Tibial nerve (tissue), 4 donors: ENCODE measurements at regions not wholly inside any gene's neighbourhood (a gene's known extent, or its start where the extent isn't known, plus 50 kb on each side); places are given as distances from the start of the nearest gene placed in this dataset.

Experiments
- DNase-seq, 2 donors: peaks; one replicate each; pipeline ENCODE4 v3.0.0-alpha.2; 2019; ENCODE audit warnings: low spot score in 2 of 2
- H3K27ac ChIP-seq, 4 donors: fragments of 200-600 bp; sonication (generic) in 3 of 4; one replicate each; pipeline ENCODE4 v1.5.1; 2017 to 2019; ENCODE audit warnings: mild to moderate bottlenecking in 1 of 4
- H3K27me3 ChIP-seq, 2 donors: fragments of 200-600 bp; sonication (generic) in 1 of 2; one replicate each; pipeline versions ENCODE4 v1.5.1 to v1.6.0; 2017 to 2019
- H3K36me3 ChIP-seq, 3 donors: fragments of 200-600 bp; sonication (generic); one replicate each; pipeline ENCODE4 v1.5.1; 2018 to 2019
- H3K4me1 ChIP-seq, 4 donors: fragments of 200-600 bp; sonication (generic) in 3 of 4; one replicate each; pipeline ENCODE4 v1.5.1; 2017 to 2019
- H3K4me3 ChIP-seq, 4 donors: fragments of 200-600 bp; sonication (generic) in 3 of 4; one replicate each; pipeline ENCODE4 v1.5.1; 2017 to 2019; ENCODE audit warnings: mild to moderate bottlenecking in 1 of 4, moderate library complexity in 1 of 4
- H3K9me3 ChIP-seq, 4 donors: fragments of 200-600 bp; sonication (generic) in 3 of 4; one replicate each; pipeline ENCODE4 v1.5.1; 2017 to 2019
- CTCF ChIP-seq, 5 experiments: fragments of 200-600 bp in 3 of 5; fragments of 450-650 bp in 2 of 5; sonication (generic) in 3 of 5; IDR thresholded peaks; one replicate each; pipeline ENCODE4 v1.5.1; 2016 to 2019; ENCODE audit warnings: antibody characterized with exemption in 5 of 5, mild to moderate bottlenecking in 3 of 5, moderate library complexity in 2 of 5
- EP300 ChIP-seq, 2 donors: sonication (generic); formaldehyde crosslinking; IDR thresholded peaks; one replicate each; pipeline ENCODE4 v1.6.1; 2017; ENCODE audit warnings: antibody characterized with exemption in 2 of 2, mild to moderate bottlenecking in 1 of 2
- POLR2A ChIP-seq, 2 donors: fragments of 450-650 bp; IDR thresholded peaks; one replicate each; pipeline ENCODE4 v1.6.1; 2017; ENCODE audit warnings: antibody characterized with exemption in 2 of 2, mild to moderate bottlenecking in 2 of 2, moderate library complexity in 2 of 2
- WGBS, 2 donors: methylation state at CpG; one replicate each; pipeline ENCODE4 v1.1.5; 2018; 5-methylcytosine and 5-hydroxymethylcytosine counted together

DNA sequence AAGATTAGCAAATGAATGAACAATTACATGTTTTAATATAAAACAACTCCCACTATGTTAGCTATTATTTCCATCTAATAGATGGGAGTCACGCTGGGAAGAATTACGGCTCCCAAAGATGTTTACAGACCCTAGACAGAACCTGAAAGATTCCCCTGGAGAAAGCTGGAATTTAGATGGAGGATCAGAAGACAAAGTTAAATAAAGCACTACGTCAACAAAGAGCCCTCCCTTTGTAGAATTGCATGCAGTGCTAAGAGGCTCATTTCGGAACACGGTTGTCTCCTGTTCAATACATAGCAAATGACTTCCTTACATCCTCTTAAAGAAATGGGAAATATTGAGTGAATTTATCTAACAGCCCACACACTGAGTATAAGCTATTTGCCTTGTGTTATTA, 328.3 kb downstream of the CBLN4 start:
- H3K27ac ChIP-seq = no peak overlapping the region
- DNase-seq = no peak
- H3K4me1 ChIP-seq = no peaks in the 10 kb centered on the region
- TF ChIP-seq POLR2A (IDR thresholded peaks at IDR 0.05) = no peak
- no peak for TF ChIP-seq EP300 (IDR thresholded peaks at IDR 0.05)
- no peak for TF ChIP-seq CTCF (IDR thresholded peaks at IDR 0.05)
- no peak overlapping the region for H3K4me3 ChIP-seq
- H3K9me3 ChIP-seq = no peaks in the 10 kb centered on the region
- 63 to 74% methylated on average over 5 of the region's 5 CpGs for WGBS, 2 donors
- no peaks in the 10 kb centered on the region for H3K27me3 ChIP-seq
- H3K36me3 ChIP-seq = no peaks in the 10 kb centered on the region

GRCh38 chr20:55676097-55676496, 329.2 kb downstream of the CBLN4 start:
- DNase-seq = no peak
- 79 to 84% methylated on average over 5 of the region's 5 CpGs for WGBS, 2 donors
- no peak overlapping the region for H3K27ac ChIP-seq
- H3K4me3 ChIP-seq = no peak overlapping the region
- H3K27me3 ChIP-seq = no peaks in the 10 kb centered on the region
- no peak for TF ChIP-seq POLR2A (IDR thresholded peaks at IDR 0.05)
- TF ChIP-seq CTCF (IDR thresholded peaks at IDR 0.05) = no peak
- TF ChIP-seq EP300 (IDR thresholded peaks at IDR 0.05) = no peak
- no peaks in the 10 kb centered on the region for H3K36me3 ChIP-seq
- no peaks in the 10 kb centered on the region for H3K4me1 ChIP-seq
- H3K9me3 ChIP-seq = no peaks in the 10 kb centered on the region

DNA sequence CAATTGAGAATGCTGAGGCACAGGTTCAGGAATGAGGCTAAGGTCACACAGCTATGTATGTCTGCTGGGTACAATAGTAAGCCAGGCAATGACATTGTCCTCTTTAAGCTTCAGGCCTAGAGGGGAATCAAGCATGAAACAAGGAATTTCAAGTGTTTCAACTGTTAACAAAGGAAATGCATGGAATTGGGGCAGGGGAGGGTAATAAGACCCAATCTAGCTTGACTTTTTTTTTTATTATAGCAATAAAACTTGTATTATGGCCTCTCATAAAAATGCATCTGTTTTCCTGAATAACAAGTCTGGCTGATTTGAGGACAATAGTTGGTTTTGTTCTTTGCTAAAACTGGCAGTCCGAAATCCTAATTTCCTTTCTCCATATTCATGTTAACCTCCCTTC, 336.7 kb downstream of the CBLN4 start:
- 35 to 41% methylated on average over 1 of the region's 1 CpG for WGBS, 2 donors
- Histone ChIP-seq H3K4me3 (no peak overlapping the region), H3K27ac (no peak overlapping the region), H3K9me3 (no peaks in the 10 kb centered on the region), H3K27me3 (no peaks in the 10 kb centered on the region), H3K4me1 (peaks cover 0 to 6% (median 2%) of the 10 kb centered on the region in 4 donors), H3K36me3 (no peaks in the 10 kb centered on the region)
- TF ChIP-seq CTCF (IDR thresholded peaks at IDR 0.05) (no peak), EP300 (IDR thresholded peaks at IDR 0.05) (no peak), POLR2A (IDR thresholded peaks at IDR 0.05) (no peak)
- no peak for DNase-seq

DNA sequence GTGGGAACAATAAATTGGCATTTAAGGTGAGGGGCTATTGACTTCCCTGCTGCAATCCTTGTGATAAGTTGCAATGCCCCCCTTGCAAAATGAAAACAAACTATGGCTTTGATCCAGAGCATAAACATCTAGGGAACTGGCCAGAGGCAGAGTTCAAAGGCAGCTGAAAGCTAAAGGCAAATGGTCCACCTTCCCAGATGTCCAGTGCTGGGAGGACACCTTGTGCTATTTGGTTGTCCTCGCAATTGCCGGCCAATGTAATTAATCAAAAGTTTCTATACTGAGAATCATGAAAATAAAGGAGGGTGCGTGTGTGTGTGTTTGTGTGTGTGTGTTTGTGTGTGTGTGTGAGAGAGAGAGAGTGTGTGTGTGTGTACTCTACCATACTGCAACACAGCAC, 337.4 kb downstream of the CBLN4 start:
- Histone ChIP-seq H3K4me1 (peaks cover 0 to 6% (median 2%) of the 10 kb centered on the region in 4 donors), H3K27me3 (no peaks in the 10 kb centered on the region), H3K4me3 (no peak overlapping the region), H3K9me3 (no peaks in the 10 kb centered on the region), H3K36me3 (no peaks in the 10 kb centered on the region), H3K27ac (no peak overlapping the region)
- TF ChIP-seq CTCF (IDR thresholded peaks at IDR 0.05) = no peak
- TF ChIP-seq POLR2A (IDR thresholded peaks at IDR 0.05) = no peak
- no peak for TF ChIP-seq EP300 (IDR thresholded peaks at IDR 0.05)
- WGBS, 2 donors = 21 to 26% methylated on average over 3 of the region's 3 CpGs
- no peak for DNase-seq

- no peak for TF ChIP-seq EP300 (IDR thresholded peaks at IDR 0.05)
- TF ChIP-seq POLR2A (IDR thresholded peaks at IDR 0.05) = no peak
- TF ChIP-seq CTCF (IDR thresholded peaks at IDR 0.05) = no peak
- Histone ChIP-seq H3K4me3 (no peak overlapping the region), H3K4me1 (peaks cover 0 to 6% (median 2%) of the 10 kb centered on the region in 4 donors), H3K36me3 (no peaks in the 10 kb centered on the region), H3K27me3 (no peaks in the 10 kb centered on the region), H3K9me3 (no peaks in the 10 kb centered on the region), H3K27ac (no peak overlapping the region)
- DNase-seq = no peak
- 74 to 75% methylated on average over 4 of the region's 4 CpGs for WGBS, 2 donors
These were observed 338.3 kb downstream of the CBLN4 start for GRCh38 chr20:55667024-55667423.
